ENCODE measurements at regions not wholly inside any gene's neighbourhood (a gene's known extent, or its start where the extent isn't known, plus 50 kb on each side); places are given as distances from the start of the nearest gene placed in this dataset.

- TF ChIP-seq CTCF (IDR thresholded peaks at IDR 0.05) = no peak
- TF ChIP-seq ZFX (IDR thresholded peaks at IDR 0.05; ENCODE audit: borderline replicate concordance) = no peak
Measured at GRCh38 chr2:84283506-84283905, 175.6 kb downstream of the SUCLG1 start.

All from 22Rv1 (cell line).